GM12878 (cell line): ENCODE measurements at regions not wholly inside any gene's neighbourhood (a gene's known extent, or its start where the extent isn't known, plus 50 kb on each side); places are given as distances from the start of the nearest gene placed in this dataset.

Experiments
- ATAC-seq: fragments of 200-7000 bp; cut with Tn5 transposase; 3 replicates; pipeline ENCODE4 v1.9.1; 2020; ENCODE audit warnings: mild to moderate bottlenecking, moderate library complexity
- BruUV-seq: library from RNA; stranded (reverse); fragments of 400-500 nt; replicated peaks from 2 replicates; lab custom pipeline; 2021; lab: Mats Ljungman, UMichigan
- CTCF ChIA-PET: fragments of 300-600 bp; sonication (Branson Sonifier 250); formaldehyde crosslinking; extraction: SDS; loops from one replicate; lab custom pipeline; 2021; ENCODE audit warnings: inconsistent platforms; lab: Yijun Ruan, JAX
- POLR2A ChIA-PET: fragments of 350-600 bp; formaldehyde crosslinking; extraction: SDS; loops from one replicate; lab custom pipeline; 2021; ENCODE audit warnings: inconsistent platforms; lab: Charles Lee
- RAD21 ChIA-PET: fragments of 300-600 bp; sonication (Branson Sonifier 250); formaldehyde crosslinking; loops from one replicate; lab custom pipeline; 2023; ENCODE audit warnings: antibody characterized with exemption; ENCODE audit not compliant: unreplicated experiment; lab: Charles Lee
- SMC1A ChIA-PET: fragments of 300-600 bp; sonication (Branson Sonifier 250); formaldehyde crosslinking; loops from one replicate; lab custom pipeline; 2023; ENCODE audit not compliant: unreplicated experiment, uncharacterized antibody; lab: Charles Lee
- DNase-seq: peaks from one replicate; pipeline ENCODE4 v3.0.0-alpha.2; 2011; ENCODE audit warnings: low read depth, low spot score
- FAIRE-seq: peaks from 3 replicates; lab custom pipeline; 2011; peaks lifted over from hg19 to GRCh38; lab: Jason Lieb, UNC
- H2AFZ ChIP-seq: 2 replicates; pipeline ENCODE4 v1.6.0; 2011; ENCODE audit warnings: low read depth, low read length, control low read depth; ENCODE audit not compliant: control insufficient read depth
- H3K27ac ChIP-seq: 2 replicates; pipeline ENCODE4 v1.5.1; 2011; ENCODE audit warnings: control low read depth; ENCODE audit not compliant: control insufficient read depth, insufficient read depth
- H3K27me3 ChIP-seq, 2 experiments: replicated peaks in 1 of 2; 2 replicates each; pipeline versions ENCODE4 v1.6.0 to v1.6.1; 2011; ENCODE audit warnings: low read length in 1 of 2; ENCODE audit not compliant: control insufficient read depth in 2 of 2, insufficient read depth in 2 of 2
- H3K36me3 ChIP-seq, 2 experiments: 2 replicates each; pipeline ENCODE4 v1.5.1; 2011; ENCODE audit warnings: low read length in 1 of 2; ENCODE audit not compliant: control insufficient read depth in 2 of 2, insufficient read depth in 2 of 2
- H3K4me1 ChIP-seq: 2 replicates; pipeline ENCODE4 v1.6.1; 2011; ENCODE audit warnings: mild to moderate bottlenecking, low read length, moderate library complexity, mixed read lengths; ENCODE audit not compliant: control insufficient read depth, insufficient read depth
- H3K4me2 ChIP-seq: 2 replicates; pipeline ENCODE4 v1.6.0; 2011; ENCODE audit warnings: control low read depth; ENCODE audit not compliant: control insufficient read depth, insufficient read depth
- H3K4me3 ChIP-seq: fragments of 200-600 bp; sonication (generic); 2 replicates; pipeline ENCODE4 v1.5.1; 2016
- H3K79me2 ChIP-seq: 2 replicates; pipeline ENCODE4 v1.6.0; 2011; ENCODE audit warnings: low read length; ENCODE audit not compliant: control insufficient read depth, insufficient read depth
- H3K9ac ChIP-seq: 2 replicates; pipeline ENCODE4 v1.8.0; 2011; ENCODE audit warnings: low read length, control low read depth, mixed read lengths; ENCODE audit not compliant: control insufficient read depth, insufficient read depth
- H3K9me3 ChIP-seq: replicated peaks from 3 replicates; pipeline ENCODE4 v1.5.1; 2011; ENCODE audit warnings: mild to moderate bottlenecking, low read length; ENCODE audit not compliant: control insufficient read depth, insufficient read depth
- H4K20me1 ChIP-seq: 2 replicates; pipeline ENCODE4 v1.6.0; 2011; ENCODE audit not compliant: control insufficient read depth, insufficient read depth
- BCLAF1 ChIP-seq: fragments of 450-650 bp; IDR thresholded peaks from 2 replicates; pipeline ENCODE4 v1.6.1; 2017; ENCODE audit warnings: antibody characterized with exemption, mild to moderate bottlenecking, moderate library complexity
- BRCA1 ChIP-seq: IDR thresholded peaks from 2 replicates; pipeline ENCODE4 v1.6.1; 2011; ENCODE audit warnings: low read depth, low read length, improper control_type of control experiment
- CREB1 ChIP-seq: IDR thresholded peaks from 2 replicates; pipeline ENCODE4 v1.6.1; 2012; ENCODE audit warnings: low read depth, mild to moderate bottlenecking, inconsistent platforms
- E2F8 ChIP-seq: fragments of 450-650 bp; IDR thresholded peaks from 2 replicates; pipeline ENCODE4 v1.6.1; 2018; ENCODE audit warnings: mild to moderate bottlenecking, low read depth, moderate library complexity; ENCODE audit not compliant: partially characterized antibody
- EP300 ChIP-seq, 2 experiments: fragments of 150-350 bp in 1 of 2; IDR thresholded peaks; 2 replicates each; pipeline ENCODE4 v1.6.1; 2011 to 2012; ENCODE audit warnings: low read depth in 2 of 2, low read length in 2 of 2, borderline replicate concordance in 1 of 2, improper control_type of control experiment in 1 of 2, inconsistent platforms in 1 of 2; ENCODE audit not compliant: control insufficient read depth in 1 of 2
- IRF4 ChIP-seq: IDR thresholded peaks from 2 replicates; pipeline ENCODE4 v1.6.1; 2011; ENCODE audit warnings: low read depth, low read length
- IRF5 ChIP-seq: fragments of 450-650 bp; IDR thresholded peaks from 2 replicates; pipeline ENCODE4 v1.6.1; 2017; ENCODE audit warnings: borderline replicate concordance
- KLF5 ChIP-seq: fragments of 450-650 bp; IDR thresholded peaks from 2 replicates; pipeline ENCODE4 v1.6.1; 2014; ENCODE audit warnings: mild to moderate bottlenecking; ENCODE audit not compliant: partially characterized antibody
- NFYB ChIP-seq: IDR thresholded peaks from 2 replicates; pipeline ENCODE4 v1.6.1; 2011; ENCODE audit warnings: low read depth, mild to moderate bottlenecking, low read length, improper control_type of control experiment, moderate library complexity; ENCODE audit not compliant: insufficient read depth
- NR2F1 ChIP-seq: fragments of 450-650 bp; conservative IDR thresholded peaks from 2 replicates; pipeline ENCODE4 v1.6.1; 2017; ENCODE audit warnings: mild to moderate bottlenecking
- NRF1 ChIP-seq: conservative IDR thresholded peaks from 2 replicates; pipeline ENCODE4 v1.6.1; 2011; ENCODE audit warnings: mild to moderate bottlenecking, low read depth, low read length, improper control_type of control experiment
- RB1 ChIP-seq: fragments of 450-650 bp; formaldehyde crosslinking; IDR thresholded peaks from 2 replicates; pipeline ENCODE4 v1.6.1; 2017; ENCODE audit warnings: mild to moderate bottlenecking, borderline replicate concordance
- SRF ChIP-seq, 2 experiments: IDR thresholded peaks; 2 replicates each; pipeline ENCODE4 v1.6.1; 2011; ENCODE audit warnings: low read depth in 2 of 2, low read length in 2 of 2, mild to moderate bottlenecking in 1 of 2, moderate library complexity in 1 of 2
- TBL1XR1 ChIP-seq: IDR thresholded peaks from 2 replicates; pipeline ENCODE4 v1.6.1; 2012; ENCODE audit warnings: low read depth, low read length, improper control_type of control experiment
- TCF3 ChIP-seq: IDR thresholded peaks from 2 replicates; pipeline ENCODE4 v1.6.1; 2012; ENCODE audit warnings: low read depth, mild to moderate bottlenecking, low read length, borderline replicate concordance; ENCODE audit not compliant: insufficient read depth
- WRNIP1 ChIP-seq: IDR thresholded peaks from 2 replicates; pipeline ENCODE4 v1.6.1; 2011; ENCODE audit warnings: low read depth, low read length, improper control_type of control experiment, borderline replicate concordance
- ZZZ3 ChIP-seq: IDR thresholded peaks from 2 replicates; pipeline ENCODE4 v1.6.1; 2011; ENCODE audit warnings: low read depth; ENCODE audit not compliant: control insufficient read depth, insufficient read length
- WGBS: methylation state at CpG from one replicate; pipeline ENCODE4 v1.1.6; 2016; ENCODE audit warnings: low lambda C conversion rate; ENCODE audit not compliant: insufficient replicate concordance, insufficient coverage; ENCODE audit errors: missing lambda C conversion rate; 5-methylcytosine and 5-hydroxymethylcytosine counted together
- in situ Hi-C: fragments of 300-500 bp; cut with MboI; formaldehyde crosslinking; loops from 9 replicates; pipeline ENCODE4 v1.14.3; 2018; ENCODE audit warnings: mixed read lengths
- intact Hi-C: fragments of 100-400 bp; cut with micrococcal nuclease; formaldehyde crosslinking; loops from one replicate; pipeline ENCODE4 v1.14.2; 2022; ENCODE audit not compliant: unreplicated experiment

DNA sequence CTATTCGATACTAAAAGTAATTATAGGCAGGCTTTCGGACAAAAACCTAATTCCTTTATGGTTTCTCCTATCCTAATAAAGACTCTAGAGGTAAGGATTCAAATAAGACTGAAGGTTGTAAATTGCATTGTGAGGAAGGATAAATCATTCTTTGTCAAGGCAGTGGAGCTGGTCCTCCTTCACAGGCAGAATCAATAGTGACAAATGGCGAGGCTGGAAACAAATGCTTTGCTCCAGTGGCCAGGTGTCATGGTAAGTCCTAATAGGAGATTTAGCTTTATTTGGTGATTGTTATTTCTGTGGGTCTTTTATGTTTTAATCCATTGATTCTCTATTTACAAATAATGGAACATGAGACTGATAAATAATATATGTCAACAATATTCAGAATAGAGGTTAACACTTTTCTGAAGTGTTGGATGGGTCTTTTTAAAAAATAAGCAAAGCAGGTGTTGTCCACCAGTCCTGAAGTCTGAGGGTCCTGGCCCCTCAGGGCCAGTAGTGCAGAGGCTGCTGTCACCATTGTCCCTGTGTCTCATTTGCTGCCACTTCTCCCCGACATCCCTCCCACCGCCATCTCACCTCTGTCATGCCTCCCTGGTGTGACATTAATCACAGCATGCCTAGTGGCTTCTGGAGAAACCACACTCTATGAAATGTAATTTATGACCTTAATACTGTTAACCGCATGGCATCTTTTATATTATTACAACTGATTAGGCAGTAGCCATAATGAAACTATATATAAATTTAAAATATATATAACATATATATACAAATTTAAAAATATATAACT is 120.9 kb upstream of the MAGI3 start:
- Histone ChIP-seq H3K9me3 (no peaks in the 10 kb centered on the region), H3K4me2 (no peak overlapping the region), H2AFZ (no peak overlapping the region), H3K36me3 (no peaks in the 10 kb centered on the region), H3K27me3 (no peaks in the 10 kb centered on the region; a peak in 2 of 4 replicates), H3K27ac (no peak overlapping the region), H3K4me3 (no peak overlapping the region), H4K20me1 (no peaks in the 10 kb centered on the region), H3K4me1 (no peaks in the 10 kb centered on the region), H3K9ac (no peak overlapping the region), H3K79me2 (no peaks in the 10 kb centered on the region)
- ChIA-PET SMC1A (no interaction called here), CTCF (no interaction called here), RAD21 (no interaction called here), POLR2A (no interaction called here)
- TF ChIP-seq IRF5 (no peak), ZZZ3 (no peak), NFYB (no peak), NRF1 (no peak), CREB1 (no peak), EP300 (IDR thresholded peaks at IDR 0.05; ENCODE audit: borderline replicate concordance in 1 of 2, control insufficient read depth in 1 of 2, low read depth in 2 of 2, low read length in 2 of 2) (no peak), BRCA1 (no peak), KLF5 (no peak), RB1 (no peak), E2F8 (no peak), NR2F1 (no peak), IRF4 (no peak), TBL1XR1 (no peak), WRNIP1 (no peak), TCF3 (no peak), BCLAF1 (no peak), SRF (IDR thresholded peaks at IDR 0.05; ENCODE audit: low read depth in 2 of 2, low read length in 2 of 2) (no peak)
- 43% methylated on average over 6 of the region's 6 CpGs for WGBS
- no TSS peak for BruUV-seq
- ATAC-seq (no peak), DNase-seq (no peak), FAIRE-seq (no peak)
- in situ Hi-C loops, result no loop called here
- intact Hi-C loops, result no loop called here
